Fibroblast of the conjunctiva (primary cell): ENCODE measurements at regions not wholly inside any gene's neighbourhood (a gene's known extent, or its start where the extent isn't known, plus 50 kb on each side); places are given as distances from the start of the nearest gene placed in this dataset.
"Not testable (repeated sequence)": the region's sequence is repeated elsewhere in the genome, so short reads cannot be mapped to it uniquely, and the experiment has no call there.

Experiments
- DNase-seq: peaks from one replicate; pipeline ENCODE4 v3.0.0-alpha.2; 2010; ENCODE audit warnings: low read depth

DNA sequence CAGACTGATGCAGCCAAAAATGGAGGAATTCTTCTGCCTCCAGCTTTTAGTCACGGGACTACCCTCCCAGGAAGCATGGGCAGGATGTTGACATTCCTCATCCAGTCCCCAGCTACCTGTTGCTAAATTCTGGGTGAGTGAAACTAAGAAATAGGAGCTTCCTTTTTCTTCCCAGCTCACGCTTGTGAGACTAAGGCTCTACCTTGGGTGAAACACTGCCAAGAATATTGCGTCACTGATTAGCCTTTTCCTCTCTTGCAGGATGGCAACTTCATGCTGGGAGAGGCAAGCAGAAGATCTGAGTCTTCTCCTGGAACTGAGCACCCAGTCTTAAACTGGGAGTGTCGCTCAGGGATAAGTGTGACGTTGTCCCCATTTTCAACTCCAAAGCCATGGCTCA is 59.7 kb downstream of the RNU2-63P start:
- not testable (repeated sequence) for DNase-seq

DNA sequence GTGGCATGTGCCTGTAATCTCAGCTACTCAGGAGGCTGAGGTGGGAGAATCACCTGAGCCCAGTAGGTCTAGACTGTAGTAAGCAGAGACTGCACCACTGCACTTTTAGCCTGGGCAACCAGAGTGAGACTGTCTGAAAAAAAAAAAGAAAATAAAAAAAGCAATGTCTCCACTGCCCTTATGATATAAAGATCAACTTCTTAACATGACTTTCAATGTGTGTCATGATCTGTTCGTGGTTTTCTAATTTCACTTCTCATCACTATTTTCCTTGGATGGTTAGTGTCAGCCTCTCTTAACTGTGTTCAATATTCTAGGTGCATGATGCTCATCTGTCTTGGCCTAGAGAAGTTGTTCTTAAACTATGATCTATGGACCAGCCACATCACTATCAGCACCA is 67.3 kb downstream of the RNU2-63P start:
- not testable (repeated sequence) for DNase-seq

DNA sequence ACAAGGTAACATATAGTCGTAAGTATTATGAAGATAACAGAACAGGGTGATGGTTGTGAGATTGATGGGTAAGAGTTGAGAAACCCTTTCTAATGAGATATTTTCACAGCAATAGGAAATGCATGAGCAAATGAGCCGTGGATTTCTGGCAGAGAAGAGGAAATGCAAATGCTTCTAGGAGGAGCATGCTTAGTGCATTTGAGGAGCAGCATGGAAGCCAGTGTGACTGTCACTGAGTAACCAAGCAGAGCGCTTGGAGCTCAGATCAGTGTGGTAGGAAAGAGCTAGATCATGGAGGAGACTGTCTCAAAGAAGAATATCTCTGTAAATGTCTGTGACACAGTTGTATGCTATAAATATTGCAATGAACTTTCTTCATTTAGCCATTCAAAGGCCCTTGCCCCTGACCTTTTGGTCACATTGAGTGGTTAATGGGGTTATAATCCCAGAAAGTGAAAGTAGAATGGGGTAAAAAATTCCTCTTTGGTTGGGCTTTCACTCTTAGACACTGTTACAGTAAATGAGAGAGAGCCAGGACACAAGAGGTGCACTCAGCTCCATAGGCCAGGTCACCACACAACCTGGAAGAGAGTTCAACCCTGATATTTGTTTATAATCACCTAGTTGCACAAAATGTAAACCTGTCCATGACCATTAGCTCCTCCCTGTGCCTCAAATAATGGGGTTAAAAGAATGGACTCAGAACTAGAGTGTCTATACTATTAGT is 69.5 kb downstream of the RNU2-63P start:
- not testable (repeated sequence) for DNase-seq

DNA sequence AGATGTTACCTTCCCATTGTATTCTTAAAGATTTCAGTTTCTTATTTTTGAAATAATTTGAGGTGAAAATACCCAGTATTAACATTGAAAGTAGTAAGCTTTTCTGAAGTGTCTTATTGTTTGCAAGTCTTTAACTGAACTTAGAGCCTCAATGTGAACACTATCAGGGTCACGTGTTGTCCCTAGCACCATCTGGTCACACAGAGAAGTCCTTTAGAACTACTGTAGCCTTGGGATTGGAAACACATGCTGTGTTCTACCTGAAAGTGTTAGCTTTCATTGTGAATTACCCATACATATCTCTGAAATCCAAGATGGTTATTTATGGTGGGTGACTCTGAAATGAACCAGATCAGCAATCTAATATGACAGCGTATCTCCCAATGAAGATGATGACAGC is 77.0 kb downstream of the RNU2-63P start:
- DNase-seq: not testable (repeated sequence)

DNA sequence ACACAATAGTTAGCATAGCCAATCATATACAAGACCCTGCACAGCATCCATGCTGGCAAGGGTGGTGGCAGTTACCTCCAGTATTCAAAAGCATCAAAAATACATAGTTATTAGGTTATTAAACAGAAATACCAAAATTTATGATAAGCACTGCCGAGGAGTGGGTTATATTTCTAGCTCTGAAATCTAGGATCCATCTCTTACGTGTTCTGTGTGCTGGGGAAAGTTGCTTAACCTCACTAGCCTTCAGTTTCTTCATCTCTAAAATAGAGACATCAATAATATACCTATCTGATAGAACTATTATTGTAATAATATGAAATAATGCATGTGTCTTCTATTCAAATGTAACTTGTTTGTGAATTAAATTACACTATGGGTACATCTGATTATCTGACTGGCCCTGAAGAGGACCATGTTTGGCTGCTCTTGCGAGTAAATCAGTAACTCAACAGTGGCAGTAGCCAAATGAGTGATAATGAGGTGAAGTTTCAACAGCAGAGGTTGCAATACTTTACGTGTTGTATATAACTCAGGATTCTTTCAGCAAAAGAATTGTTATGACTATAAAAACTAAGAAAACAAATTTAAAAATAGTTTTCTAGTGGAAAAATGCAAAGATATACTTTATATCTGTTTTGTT is 93.5 kb upstream of the RGPD2 start:
- DNase-seq: not testable (repeated sequence)

DNA sequence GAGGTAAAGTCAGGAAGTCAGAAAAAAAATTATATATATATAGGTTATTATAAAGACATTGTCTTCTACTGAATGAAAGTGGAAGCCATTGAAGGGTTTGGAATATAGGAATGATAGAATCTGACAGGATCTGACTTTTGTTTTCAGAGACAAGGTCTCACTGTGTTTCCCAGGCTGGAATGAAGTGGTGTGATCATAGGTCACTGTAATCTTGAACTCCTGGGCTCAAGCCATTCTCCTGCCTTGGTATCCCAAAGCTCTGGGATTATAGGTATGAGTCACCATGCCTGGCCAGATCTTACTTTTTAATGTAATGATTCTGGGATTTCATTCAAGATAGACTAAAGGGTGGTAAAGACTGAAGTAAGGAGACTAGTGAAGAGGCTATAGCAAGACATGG is 91.6 kb upstream of the RGPD2 start:
- DNase-seq: not testable (repeated sequence)

DNA sequence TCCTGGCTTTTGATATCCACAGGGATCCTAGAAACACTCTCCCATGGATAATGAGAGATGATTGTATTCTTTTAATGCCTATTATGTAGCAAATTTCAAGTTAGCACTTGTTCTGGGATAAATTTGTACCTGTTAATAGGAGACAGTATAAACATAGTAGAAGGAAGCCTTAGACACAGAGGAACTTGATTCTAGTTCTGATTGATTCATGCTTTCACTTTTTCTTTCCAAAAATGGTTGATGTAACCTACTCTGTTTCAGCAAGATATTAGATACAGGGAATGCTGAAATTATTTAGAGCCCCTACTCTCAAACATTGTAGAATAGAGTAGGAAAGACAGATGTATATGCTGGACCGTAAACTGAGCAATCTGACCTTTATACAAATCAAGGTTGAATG is 85.3 kb upstream of the RGPD2 start:
- not testable (repeated sequence) for DNase-seq

DNA sequence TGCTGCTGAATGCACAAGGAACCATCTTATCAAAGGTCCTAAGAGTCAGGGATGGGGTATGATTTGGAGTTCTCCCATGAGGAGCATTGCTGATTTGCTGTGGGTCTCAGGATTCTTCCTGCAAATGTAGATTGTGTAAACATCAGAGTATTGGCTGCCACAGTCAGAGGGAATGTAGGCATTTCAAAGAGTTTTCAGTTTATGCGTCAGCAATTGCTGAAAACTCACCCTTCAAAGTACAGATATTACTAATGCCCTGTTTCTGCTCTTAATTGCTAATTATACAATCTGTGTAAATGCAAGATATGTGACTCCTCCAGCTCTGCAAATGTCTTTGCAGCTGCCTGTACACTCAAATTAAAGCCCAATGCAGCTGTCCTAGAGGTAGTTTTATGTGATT is 83.4 kb upstream of the RGPD2 start:
- not testable (repeated sequence) for DNase-seq

DNA sequence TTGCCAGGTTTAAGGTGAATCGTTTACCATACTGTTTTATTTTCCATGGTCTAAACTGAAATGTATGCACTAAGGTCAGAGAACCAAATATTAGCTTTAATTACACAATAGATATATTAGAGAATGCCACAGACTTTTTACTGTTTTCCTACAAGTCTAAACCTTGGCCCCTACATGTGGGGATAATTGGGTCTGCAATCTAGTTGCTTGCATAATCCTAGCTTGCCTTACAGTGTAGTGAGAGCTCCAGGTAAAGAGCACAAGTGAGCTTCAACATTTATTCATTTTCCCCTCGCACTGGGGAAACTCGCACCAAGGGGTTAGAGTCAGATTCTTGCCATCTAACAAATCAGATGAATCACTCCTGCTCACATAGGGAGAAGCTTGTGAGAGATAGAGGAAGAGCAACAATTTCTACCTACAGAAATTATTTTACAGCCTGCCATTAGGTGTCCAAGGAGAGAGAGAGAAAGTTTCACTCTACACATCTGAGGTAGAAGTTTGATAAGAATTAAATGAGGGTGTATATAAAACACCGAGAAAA is 82.0 kb upstream of the RGPD2 start:
- not testable (repeated sequence) for DNase-seq

DNA sequence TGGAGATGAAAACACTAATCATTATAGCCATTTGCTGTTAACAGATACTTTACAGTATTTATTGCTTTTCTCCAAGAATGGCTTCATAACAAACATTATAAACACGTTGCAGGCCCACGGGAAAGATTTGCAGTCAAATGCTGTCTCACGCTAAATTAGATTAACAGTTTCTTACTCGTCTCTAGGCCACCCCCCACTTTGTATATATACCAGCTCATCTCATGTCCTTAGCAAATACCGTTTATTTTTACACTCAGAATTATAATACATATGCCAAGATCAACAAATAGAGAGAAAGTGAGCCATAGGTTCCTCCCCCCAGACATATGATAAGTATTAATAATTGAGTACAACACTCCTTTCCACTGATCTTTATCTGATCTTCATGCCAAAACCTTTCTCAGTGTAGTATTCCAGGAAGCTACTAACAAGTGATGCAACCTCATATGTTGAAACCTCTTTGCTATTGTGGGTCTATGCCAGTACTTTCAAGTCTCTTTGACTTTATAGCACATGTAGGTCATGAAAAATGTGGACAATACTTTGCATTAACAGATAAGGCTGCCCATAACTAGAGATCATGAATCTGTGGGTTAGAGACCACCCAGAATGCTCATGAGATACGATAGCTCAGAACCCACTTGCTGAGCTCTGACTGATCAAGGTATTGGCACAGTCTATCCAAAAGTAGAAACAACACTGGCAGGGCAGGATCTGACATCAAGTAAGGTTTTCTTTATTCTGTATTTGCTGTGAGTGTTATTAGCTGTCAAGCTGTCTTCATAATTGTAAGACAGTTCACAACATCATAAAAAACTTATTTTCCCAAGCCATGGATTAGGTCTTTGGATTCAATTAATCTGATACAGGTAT is 77.9 kb upstream of the RGPD2 start:
- DNase-seq: peak; percentile 73

DNA sequence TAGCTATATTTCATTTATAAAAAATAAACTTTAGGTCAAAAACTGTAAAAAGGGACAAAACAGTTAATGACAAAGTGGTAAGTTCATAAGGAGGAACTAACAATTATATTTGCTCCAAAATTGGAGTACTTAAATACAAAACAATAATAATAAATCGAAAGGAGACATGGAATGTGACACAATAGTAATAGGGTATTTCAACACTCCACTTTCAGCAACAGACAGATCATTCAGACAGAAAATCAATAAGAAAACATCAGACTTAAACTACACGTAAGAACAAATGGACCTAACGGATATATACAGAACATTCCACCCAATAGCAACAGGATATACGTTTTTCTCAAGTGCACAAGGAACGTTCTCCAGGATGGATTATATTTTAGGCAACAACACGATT is 58.1 kb upstream of the RGPD2 start:
- not testable (repeated sequence) for DNase-seq
